Astrocyte (in vitro differentiated cells and primary cell): ENCODE measurements at regions not wholly inside any gene's neighbourhood (a gene's known extent, or its start where the extent isn't known, plus 50 kb on each side); places are given as distances from the start of the nearest gene placed in this dataset.

Source experiments
- DNase-seq: peaks from one replicate; pipeline ENCODE4 v3.0.0-alpha.2; 2010; ENCODE audit warnings: low read depth
- FAIRE-seq: peaks from 2 replicates; lab custom pipeline; 2011; peaks lifted over from hg19 to GRCh38; lab: Jason Lieb, UNC
- H2AFZ ChIP-seq: 2 replicates; pipeline ENCODE4 v1.6.0; 2012; ENCODE audit warnings: low read depth, low read length, inconsistent platforms
- H3K27ac ChIP-seq: 2 replicates; pipeline ENCODE4 v1.5.1; 2011; ENCODE audit warnings: low read depth, low read length, inconsistent platforms
- H3K27me3 ChIP-seq: 2 replicates; pipeline ENCODE4 v1.6.0; 2011; ENCODE audit warnings: low read length, inconsistent platforms; ENCODE audit not compliant: insufficient read depth
- H3K36me3 ChIP-seq: 2 replicates; pipeline ENCODE4 v1.5.1; 2011; ENCODE audit warnings: low read length, inconsistent platforms; ENCODE audit not compliant: insufficient read depth
- H3K4me1 ChIP-seq: 2 replicates; pipeline ENCODE4 v1.5.1; 2011; ENCODE audit warnings: low read length, inconsistent platforms; ENCODE audit not compliant: insufficient read depth
- H3K4me2 ChIP-seq: 2 replicates; pipeline ENCODE4 v1.6.0; 2012; ENCODE audit warnings: low read length, inconsistent platforms
- H3K4me3 ChIP-seq: 2 replicates; pipeline ENCODE4 v1.5.1; 2011; ENCODE audit warnings: low read depth, mild to moderate bottlenecking, low read length, inconsistent platforms; ENCODE audit not compliant: insufficient read depth
- H3K79me2 ChIP-seq: 2 replicates; pipeline ENCODE4 v1.6.0; 2012; ENCODE audit warnings: mild to moderate bottlenecking, low read length, inconsistent platforms; ENCODE audit not compliant: insufficient read depth
- H3K9ac ChIP-seq: 2 replicates; pipeline ENCODE4 v1.6.0; 2012; ENCODE audit warnings: mild to moderate bottlenecking, low read length, inconsistent platforms
- H3K9me3 ChIP-seq: 2 replicates; pipeline ENCODE4 v1.5.1; 2012; ENCODE audit warnings: low read depth, mild to moderate bottlenecking, low read length, inconsistent platforms; ENCODE audit not compliant: insufficient read depth
- H4K20me1 ChIP-seq: 2 replicates; pipeline ENCODE4 v1.6.0; 2012; ENCODE audit warnings: low read length, inconsistent platforms; ENCODE audit not compliant: insufficient read depth
- H3K27ac Mint-ChIP-seq: one replicate; pipeline ENCODE4 v1.8.0; 2021; ENCODE audit warnings: mild to moderate bottlenecking, mixed read lengths; ENCODE audit not compliant: unreplicated experiment
- H3K27me3 Mint-ChIP-seq: one replicate; pipeline ENCODE4 v1.8.0; 2021; ENCODE audit warnings: low read depth, mixed read lengths; ENCODE audit not compliant: unreplicated experiment
- H3K36me3 Mint-ChIP-seq: one replicate; pipeline ENCODE4 v1.8.0; 2021; ENCODE audit warnings: low read depth, mixed read lengths; ENCODE audit not compliant: unreplicated experiment
- H3K4me1 Mint-ChIP-seq: one replicate; pipeline ENCODE4 v1.8.0; 2021; ENCODE audit warnings: low read depth, mixed read lengths; ENCODE audit not compliant: unreplicated experiment
- H3K4me3 Mint-ChIP-seq: one replicate; pipeline ENCODE4 v1.8.0; 2021; ENCODE audit warnings: mild to moderate bottlenecking, moderate library complexity, mixed read lengths; ENCODE audit not compliant: unreplicated experiment
- H3K9me3 Mint-ChIP-seq: one replicate; pipeline ENCODE4 v1.8.0; 2021; ENCODE audit warnings: mild to moderate bottlenecking, mixed read lengths; ENCODE audit not compliant: unreplicated experiment
- EZH2 ChIP-seq: IDR thresholded peaks from 2 replicates; pipeline ENCODE4 v1.6.1; 2012; ENCODE audit warnings: mild to moderate bottlenecking, low read length, inconsistent platforms; ENCODE audit not compliant: insufficient read depth
- TF ChIP-seq, protein P1 (sequence below): IDR thresholded peaks from 2 replicates; pipeline ENCODE4 v1.5.1; 2011; ENCODE audit warnings: low read depth, mild to moderate bottlenecking, inconsistent platforms, low read length, moderate library complexity; ENCODE audit not compliant: insufficient read depth

DNA sequence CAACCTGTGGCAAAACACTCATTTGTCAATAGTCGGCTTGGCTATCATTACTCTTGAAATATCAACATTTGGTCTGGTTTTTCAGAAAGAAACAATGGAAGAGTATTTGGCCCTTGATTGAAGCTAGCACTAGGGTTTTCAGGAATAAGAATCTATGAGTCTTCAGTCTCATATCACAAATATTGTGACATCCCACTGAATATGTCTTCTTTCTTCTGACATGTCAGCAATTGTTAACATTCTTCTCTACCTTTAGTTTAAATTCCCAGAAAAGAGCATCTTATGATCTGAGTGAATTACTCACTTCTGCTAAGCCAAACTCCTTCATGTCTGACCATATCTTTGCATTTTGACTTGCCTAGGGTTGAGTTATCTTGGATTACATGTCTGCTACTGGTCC, 435.2 kb upstream of the SEMA3D start:
- H4K20me1 ChIP-seq: no peaks in the 10 kb centered on the region
- no peaks in the 10 kb centered on the region for H3K4me1 ChIP-seq
- no peaks in the 10 kb centered on the region for H3K79me2 ChIP-seq
- no peak overlapping the region for H2AFZ ChIP-seq
- Mint-ChIP-seq H3K4me3 (no peak overlapping the region), H3K4me1 (no peaks in the 10 kb centered on the region), H3K27me3 (no peaks in the 10 kb centered on the region), H3K27ac (no peak overlapping the region), H3K36me3 (no peaks in the 10 kb centered on the region), H3K9me3 (no peaks in the 10 kb centered on the region)
- no peak overlapping the region for H3K27ac ChIP-seq
- FAIRE-seq (no peak), DNase-seq (no peak)
- H3K9me3 ChIP-seq: no peaks in the 10 kb centered on the region
- H3K4me3 ChIP-seq: no peak overlapping the region
- TF ChIP-seq, protein P1, sequence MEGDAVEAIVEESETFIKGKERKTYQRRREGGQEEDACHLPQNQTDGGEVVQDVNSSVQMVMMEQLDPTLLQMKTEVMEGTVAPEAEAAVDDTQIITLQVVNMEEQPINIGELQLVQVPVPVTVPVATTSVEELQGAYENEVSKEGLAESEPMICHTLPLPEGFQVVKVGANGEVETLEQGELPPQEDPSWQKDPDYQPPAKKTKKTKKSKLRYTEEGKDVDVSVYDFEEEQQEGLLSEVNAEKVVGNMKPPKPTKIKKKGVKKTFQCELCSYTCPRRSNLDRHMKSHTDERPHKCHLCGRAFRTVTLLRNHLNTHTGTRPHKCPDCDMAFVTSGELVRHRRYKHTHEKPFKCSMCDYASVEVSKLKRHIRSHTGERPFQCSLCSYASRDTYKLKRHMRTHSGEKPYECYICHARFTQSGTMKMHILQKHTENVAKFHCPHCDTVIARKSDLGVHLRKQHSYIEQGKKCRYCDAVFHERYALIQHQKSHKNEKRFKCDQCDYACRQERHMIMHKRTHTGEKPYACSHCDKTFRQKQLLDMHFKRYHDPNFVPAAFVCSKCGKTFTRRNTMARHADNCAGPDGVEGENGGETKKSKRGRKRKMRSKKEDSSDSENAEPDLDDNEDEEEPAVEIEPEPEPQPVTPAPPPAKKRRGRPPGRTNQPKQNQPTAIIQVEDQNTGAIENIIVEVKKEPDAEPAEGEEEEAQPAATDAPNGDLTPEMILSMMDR: no peak
- no peak for TF ChIP-seq EZH2
- no peak overlapping the region for H3K9ac ChIP-seq
- H3K4me2 ChIP-seq: no peak overlapping the region
- H3K36me3 ChIP-seq: no peaks in the 10 kb centered on the region
- no peaks in the 10 kb centered on the region for H3K27me3 ChIP-seq

DNA sequence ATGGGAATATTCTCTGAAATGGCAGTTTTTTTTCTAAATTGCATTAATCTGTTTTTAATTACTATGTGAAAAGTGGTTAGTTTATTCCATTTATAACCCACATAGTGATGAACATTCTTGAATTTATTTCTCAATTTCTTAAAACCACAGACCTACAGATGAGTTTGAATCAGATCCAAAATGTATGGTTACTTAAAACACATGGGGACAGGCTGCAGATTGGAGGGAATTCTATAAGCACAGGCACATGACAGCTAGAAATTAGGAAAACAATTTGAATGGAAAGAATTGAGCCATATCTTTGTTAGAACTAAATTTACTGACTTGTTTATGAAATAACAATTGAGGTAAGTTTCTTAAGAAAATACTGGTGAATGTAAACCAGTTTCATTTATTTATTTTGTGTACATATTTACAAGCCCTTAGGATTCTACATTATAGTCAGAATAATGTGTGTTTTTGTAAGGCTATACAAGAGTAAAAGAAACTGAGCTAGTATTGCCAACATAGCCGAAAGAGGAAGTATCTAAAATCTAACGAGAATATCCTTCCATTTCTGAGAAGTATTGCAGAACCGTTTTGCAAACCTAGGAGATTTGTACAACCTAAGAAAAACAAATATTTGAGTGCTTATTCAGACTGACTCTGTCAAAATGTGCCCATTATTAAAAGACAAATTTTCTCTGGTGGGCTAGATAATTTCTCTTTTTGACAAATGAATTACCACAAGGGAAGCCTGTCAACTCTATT, 434.3 kb upstream of the SEMA3D start:
- Histone ChIP-seq H3K27ac (no peak overlapping the region), H3K79me2 (no peaks in the 10 kb centered on the region), H4K20me1 (no peaks in the 10 kb centered on the region), H3K4me3 (no peak overlapping the region), H3K36me3 (no peaks in the 10 kb centered on the region), H3K27me3 (no peaks in the 10 kb centered on the region), H3K9ac (no peak overlapping the region), H2AFZ (no peak overlapping the region), H3K4me2 (no peak overlapping the region), H3K9me3 (no peaks in the 10 kb centered on the region), H3K4me1 (no peaks in the 10 kb centered on the region)
- FAIRE-seq (no peak), DNase-seq (no peak)
- Mint-ChIP-seq H3K27ac (no peak overlapping the region), H3K27me3 (no peaks in the 10 kb centered on the region), H3K4me3 (no peak overlapping the region), H3K4me1 (no peaks in the 10 kb centered on the region), H3K36me3 (no peaks in the 10 kb centered on the region), H3K9me3 (no peaks in the 10 kb centered on the region)
- no peak for TF ChIP-seq EZH2
- TF ChIP-seq, protein P1: no peak

DNA sequence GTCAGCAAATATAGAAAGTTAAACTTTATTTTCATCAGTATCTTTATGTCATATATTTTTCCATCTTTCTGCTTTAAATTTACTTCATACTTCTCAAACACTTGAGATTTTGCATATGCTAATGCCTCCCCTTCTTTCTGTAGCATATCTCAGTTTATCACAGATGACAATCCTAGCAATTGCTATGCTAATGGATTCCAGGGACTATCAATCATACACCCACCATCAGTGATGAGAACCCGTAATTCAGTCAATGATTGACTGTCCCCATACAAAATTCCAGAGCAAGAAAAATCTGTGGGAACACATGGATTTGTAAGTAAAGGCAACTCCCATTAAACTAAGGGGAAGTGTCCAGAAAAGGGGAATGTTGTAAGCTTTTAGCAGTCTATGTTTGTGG, 432.4 kb upstream of the SEMA3D start:
- Histone ChIP-seq H3K36me3 (no peaks in the 10 kb centered on the region), H3K4me2 (no peak overlapping the region), H3K4me1 (no peaks in the 10 kb centered on the region), H4K20me1 (no peaks in the 10 kb centered on the region), H3K79me2 (no peaks in the 10 kb centered on the region), H3K27ac (no peak overlapping the region), H3K4me3 (no peak overlapping the region), H3K9ac (no peak overlapping the region), H2AFZ (no peak overlapping the region), H3K9me3 (no peaks in the 10 kb centered on the region), H3K27me3 (no peaks in the 10 kb centered on the region)
- no peaks in the 10 kb centered on the region for H3K27me3 Mint-ChIP-seq
- peaks cover 3% of the 10 kb centered on the region for H3K9me3 Mint-ChIP-seq
- no peaks in the 10 kb centered on the region for H3K36me3 Mint-ChIP-seq
- no peaks in the 10 kb centered on the region for H3K4me1 Mint-ChIP-seq
- no peak overlapping the region for H3K27ac Mint-ChIP-seq
- H3K4me3 Mint-ChIP-seq: no peak overlapping the region
- TF ChIP-seq EZH2: no peak
- TF ChIP-seq, protein P1: no peak
- FAIRE-seq (no peak), DNase-seq (no peak)
